PFSK-1 (cell line): ENCODE measurements at regions not wholly inside any gene's neighbourhood (a gene's known extent, or its start where the extent isn't known, plus 50 kb on each side); places are given as distances from the start of the nearest gene placed in this dataset.

ENCODE experiments used
- FOXP2 ChIP-seq: optimal IDR thresholded peaks from 2 replicates; pipeline ENCODE3; 2011; ENCODE audit warnings: borderline replicate concordance, control low read depth, inconsistent platforms; ENCODE audit not compliant: insufficient read depth; ENCODE audit errors: extremely low read length, extremely low read depth
- POLR2AphosphoS5 ChIP-seq: IDR thresholded peaks from 2 replicates; pipeline ENCODE4 v1.6.1; 2012; ENCODE audit warnings: low read depth, mild to moderate bottlenecking, control low read depth, low read length, moderate library complexity
- SIN3A ChIP-seq: IDR thresholded peaks from 2 replicates; pipeline ENCODE4 v1.6.1; 2012; ENCODE audit warnings: mild to moderate bottlenecking, low read length, moderate library complexity, borderline replicate concordance; ENCODE audit not compliant: insufficient read depth
- TAF1 ChIP-seq: IDR thresholded peaks from 2 replicates; pipeline ENCODE4 v1.6.1; 2012; ENCODE audit warnings: low read length, control low read depth, borderline replicate concordance; ENCODE audit not compliant: insufficient read depth
- TF ChIP-seq, protein P1 (sequence below), 2 experiments: IDR thresholded peaks; 2 replicates each; pipeline versions ENCODE4 v1.6.1 to v1.8.0; 2011 to 2012; ENCODE audit warnings: low read depth in 2 of 2, low read length in 2 of 2, control low read depth in 1 of 2, inconsistent platforms in 1 of 2, mild to moderate bottlenecking in 1 of 2, moderate library complexity in 1 of 2; ENCODE audit not compliant: insufficient read depth in 1 of 2

DNA sequence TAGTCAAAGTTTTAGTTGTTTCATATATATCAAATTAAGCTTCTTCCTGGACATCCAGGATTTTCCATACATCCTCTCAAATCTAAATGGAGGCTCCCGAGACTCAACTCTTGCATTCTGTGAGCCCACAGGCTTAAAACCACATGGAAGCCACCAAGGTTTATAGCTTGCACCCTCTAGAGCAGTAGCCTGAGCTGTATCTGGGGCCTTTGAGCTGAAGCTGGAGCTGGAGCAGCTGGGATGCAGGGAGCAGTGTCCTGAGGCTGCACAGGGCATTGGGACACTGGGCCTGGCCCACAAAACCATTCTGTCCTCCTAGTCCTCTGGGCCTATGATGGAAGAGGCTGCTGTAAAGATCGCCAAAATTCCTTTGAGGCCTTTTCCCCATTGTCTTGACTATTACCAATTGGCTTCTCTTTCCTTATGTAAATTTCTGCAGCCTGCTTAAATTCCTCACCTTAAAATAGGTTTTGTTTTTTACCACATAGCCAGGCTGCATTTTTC lies 151.0 kb downstream of the COX7C start:
- no peak for TF ChIP-seq POLR2AphosphoS5
- no peak for TF ChIP-seq SIN3A
- no peak for TF ChIP-seq TAF1
- no peak for TF ChIP-seq FOXP2
- TF ChIP-seq, protein P1, sequence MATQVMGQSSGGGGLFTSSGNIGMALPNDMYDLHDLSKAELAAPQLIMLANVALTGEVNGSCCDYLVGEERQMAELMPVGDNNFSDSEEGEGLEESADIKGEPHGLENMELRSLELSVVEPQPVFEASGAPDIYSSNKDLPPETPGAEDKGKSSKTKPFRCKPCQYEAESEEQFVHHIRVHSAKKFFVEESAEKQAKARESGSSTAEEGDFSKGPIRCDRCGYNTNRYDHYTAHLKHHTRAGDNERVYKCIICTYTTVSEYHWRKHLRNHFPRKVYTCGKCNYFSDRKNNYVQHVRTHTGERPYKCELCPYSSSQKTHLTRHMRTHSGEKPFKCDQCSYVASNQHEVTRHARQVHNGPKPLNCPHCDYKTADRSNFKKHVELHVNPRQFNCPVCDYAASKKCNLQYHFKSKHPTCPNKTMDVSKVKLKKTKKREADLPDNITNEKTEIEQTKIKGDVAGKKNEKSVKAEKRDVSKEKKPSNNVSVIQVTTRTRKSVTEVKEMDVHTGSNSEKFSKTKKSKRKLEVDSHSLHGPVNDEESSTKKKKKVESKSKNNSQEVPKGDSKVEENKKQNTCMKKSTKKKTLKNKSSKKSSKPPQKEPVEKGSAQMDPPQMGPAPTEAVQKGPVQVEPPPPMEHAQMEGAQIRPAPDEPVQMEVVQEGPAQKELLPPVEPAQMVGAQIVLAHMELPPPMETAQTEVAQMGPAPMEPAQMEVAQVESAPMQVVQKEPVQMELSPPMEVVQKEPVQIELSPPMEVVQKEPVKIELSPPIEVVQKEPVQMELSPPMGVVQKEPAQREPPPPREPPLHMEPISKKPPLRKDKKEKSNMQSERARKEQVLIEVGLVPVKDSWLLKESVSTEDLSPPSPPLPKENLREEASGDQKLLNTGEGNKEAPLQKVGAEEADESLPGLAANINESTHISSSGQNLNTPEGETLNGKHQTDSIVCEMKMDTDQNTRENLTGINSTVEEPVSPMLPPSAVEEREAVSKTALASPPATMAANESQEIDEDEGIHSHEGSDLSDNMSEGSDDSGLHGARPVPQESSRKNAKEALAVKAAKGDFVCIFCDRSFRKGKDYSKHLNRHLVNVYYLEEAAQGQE (IDR thresholded peaks at IDR 0.05; ENCODE audit: insufficient read depth in 1 of 2, low read depth in 2 of 2, low read length in 2 of 2) = no peak

DNA sequence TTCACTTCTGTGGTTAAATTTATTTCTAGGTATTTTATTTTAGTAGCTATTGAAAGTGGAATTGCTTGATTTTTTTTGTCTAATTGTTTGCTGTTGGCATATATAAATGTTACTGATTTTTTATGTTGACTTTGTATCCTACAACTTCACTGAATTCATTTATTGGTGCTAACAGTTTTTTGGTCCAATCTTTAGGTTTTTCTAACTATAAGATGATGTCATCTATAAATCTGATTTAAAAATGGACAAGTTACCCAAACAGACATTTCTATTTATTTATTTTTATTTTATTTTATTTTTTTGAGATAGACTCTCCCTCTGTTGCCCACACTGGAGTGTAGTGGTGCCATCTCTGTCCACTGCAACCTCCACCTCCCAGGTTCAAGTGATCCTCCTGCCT lies 162.3 kb downstream of the COX7C start:
- TF ChIP-seq FOXP2 (no peak), POLR2AphosphoS5 (no peak), TAF1 (no peak), SIN3A (no peak)
- TF ChIP-seq, protein P1 (IDR thresholded peaks at IDR 0.05; ENCODE audit: insufficient read depth in 1 of 2, low read depth in 2 of 2, low read length in 2 of 2) = no peak

DNA sequence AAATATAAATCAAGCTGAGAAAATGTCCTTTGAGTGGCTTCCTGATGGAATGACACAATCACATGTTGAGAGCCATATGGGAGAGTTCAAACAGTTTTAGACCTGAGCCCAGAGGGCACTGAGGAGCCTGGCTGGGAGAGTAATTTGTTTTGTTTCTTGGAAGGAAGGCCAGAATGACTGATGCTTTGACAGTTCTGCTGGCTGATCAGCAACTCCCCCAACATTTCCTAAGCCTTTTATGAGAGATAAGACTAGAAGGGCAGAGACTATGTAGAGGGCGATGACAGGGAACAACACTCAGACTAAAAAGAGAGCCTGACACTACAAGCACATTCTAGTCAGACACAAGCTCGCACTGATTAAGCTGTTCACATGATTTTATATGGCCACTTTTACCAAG lies 169.2 kb downstream of the COX7C start:
- TF ChIP-seq SIN3A (no peak), FOXP2 (no peak), TAF1 (no peak), POLR2AphosphoS5 (no peak)
- TF ChIP-seq, protein P1 (IDR thresholded peaks at IDR 0.05; ENCODE audit: insufficient read depth in 1 of 2, low read depth in 2 of 2, low read length in 2 of 2) = no peak

DNA sequence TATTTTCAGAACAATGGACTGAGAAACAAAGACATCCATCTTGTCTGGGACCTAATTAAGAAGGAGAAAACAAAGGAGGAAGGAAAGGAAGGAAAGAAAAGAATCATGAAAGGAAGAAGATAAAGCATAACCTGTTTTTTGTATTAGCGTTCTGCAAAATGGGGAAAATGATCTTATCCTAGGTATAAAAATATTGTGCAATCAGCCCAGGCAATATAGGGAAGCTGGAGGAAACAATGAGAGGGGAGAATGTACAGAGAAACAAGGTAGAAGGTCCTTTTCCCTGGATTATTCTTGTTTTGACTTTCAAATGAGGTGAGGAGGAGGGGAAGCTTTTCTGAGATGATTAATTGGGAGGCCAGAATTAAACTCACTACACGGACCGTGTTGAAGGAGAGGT lies 177.9 kb downstream of the COX7C start:
- TF ChIP-seq FOXP2 = no peak
- TF ChIP-seq, protein P1 (IDR thresholded peaks at IDR 0.05; ENCODE audit: insufficient read depth in 1 of 2, low read depth in 2 of 2, low read length in 2 of 2) = no peak
- TF ChIP-seq POLR2AphosphoS5 = no peak
- TF ChIP-seq SIN3A = no peak

DNA sequence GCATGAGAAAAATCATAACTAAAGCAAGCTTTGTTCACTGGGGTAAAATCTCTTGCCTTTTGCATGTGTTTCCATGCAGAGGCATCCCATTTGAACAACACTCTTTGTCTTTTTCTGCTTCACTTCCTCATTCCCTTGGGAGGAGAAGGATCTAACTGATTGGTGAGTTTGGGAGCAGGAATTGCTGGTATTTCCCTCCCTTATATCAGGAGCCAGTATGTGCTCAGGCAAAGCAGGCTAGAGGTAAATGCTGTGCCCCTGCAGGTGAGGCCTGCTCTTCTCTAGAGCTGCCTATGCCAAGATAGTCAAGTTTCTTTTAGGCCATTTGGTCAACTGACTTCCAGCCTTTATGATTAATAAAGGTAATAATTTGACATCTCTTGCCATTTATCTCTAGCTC lies 179.9 kb downstream of the COX7C start:
- TF ChIP-seq FOXP2 = no peak
